Mesenchymal stem cell (in vitro differentiated cells and primary cell): ENCODE measurements at regions not wholly inside any gene's neighbourhood (a gene's known extent, or its start where the extent isn't known, plus 50 kb on each side); places are given as distances from the start of the nearest gene placed in this dataset.

ENCODE experiments used
- DNase-seq: peaks from one replicate; pipeline ENCODE4 v3.0.0-alpha.2; 2013
- H2AFZ ChIP-seq: one replicate; pipeline ENCODE4 v1.6.1; 2013; ENCODE audit warnings: low read depth, mild to moderate bottlenecking, control low read depth, inconsistent platforms, low read length, moderate library complexity
- H2AK5ac ChIP-seq: 2 replicates; pipeline ENCODE4 v1.6.1; 2013; ENCODE audit warnings: low read length, moderate library complexity, mild to moderate bottlenecking, inconsistent platforms; ENCODE audit not compliant: severe bottlenecking
- H2BK120ac ChIP-seq: one replicate; pipeline ENCODE4 v1.6.1; 2013; ENCODE audit warnings: low read depth, mild to moderate bottlenecking, inconsistent platforms, low read length, moderate library complexity
- H2BK12ac ChIP-seq, 2 experiments: one replicate each; pipeline ENCODE4 v1.6.1; 2013; ENCODE audit warnings: inconsistent platforms in 2 of 2, low read length in 2 of 2, mild to moderate bottlenecking in 2 of 2, moderate library complexity in 2 of 2, control low read depth in 1 of 2
- H2BK15ac ChIP-seq: one replicate; pipeline ENCODE4 v1.6.1; 2013; ENCODE audit warnings: mild to moderate bottlenecking, low read depth, inconsistent platforms; ENCODE audit not compliant: poor library complexity, severe bottlenecking
- H2BK5ac ChIP-seq: 2 replicates; pipeline ENCODE4 v1.6.1; 2013; ENCODE audit warnings: low read depth, mild to moderate bottlenecking, low read length, control low read depth, inconsistent platforms; ENCODE audit not compliant: poor library complexity, severe bottlenecking
- H3K14ac ChIP-seq, 2 experiments: one replicate each; pipeline ENCODE4 v1.6.1; 2013; ENCODE audit warnings: inconsistent platforms in 2 of 2, low read length in 2 of 2, control low read depth in 1 of 2, mild to moderate bottlenecking in 1 of 2, moderate library complexity in 1 of 2
- H3K18ac ChIP-seq, 2 experiments: one replicate each; pipeline ENCODE4 v1.6.1; 2013; ENCODE audit warnings: inconsistent platforms in 2 of 2, low read length in 2 of 2, control low read depth in 1 of 2, low read depth in 1 of 2, mild to moderate bottlenecking in 1 of 2
- H3K23ac ChIP-seq, 2 experiments: one replicate each; pipeline ENCODE4 v1.6.1; 2013; ENCODE audit warnings: inconsistent platforms in 2 of 2, low read length in 2 of 2, mild to moderate bottlenecking in 2 of 2, moderate library complexity in 2 of 2, control low read depth in 1 of 2
- H3K27ac ChIP-seq: 2 replicates; pipeline ENCODE4 v1.5.1; 2013; ENCODE audit warnings: mild to moderate bottlenecking, moderate library complexity, low read length, control low read depth, inconsistent platforms; ENCODE audit not compliant: poor library complexity, severe bottlenecking
- H3K27me3 ChIP-seq, 2 experiments: 2 replicates each; pipeline versions ENCODE4 v1.6.1 to v1.7.0; 2013; ENCODE audit warnings: low read length in 2 of 2, mild to moderate bottlenecking in 2 of 2, moderate library complexity in 2 of 2, control low read depth in 1 of 2, inconsistent platforms in 1 of 2; ENCODE audit not compliant: control insufficient read depth in 1 of 2, insufficient read depth in 1 of 2
- H3K36me3 ChIP-seq, 2 experiments: 2 replicates each; pipeline versions ENCODE4 v1.6.1 to v1.7.0; 2013; ENCODE audit warnings: low read length in 2 of 2, control low read depth in 1 of 2, inconsistent platforms in 1 of 2, low read depth in 1 of 2, mild to moderate bottlenecking in 1 of 2; ENCODE audit not compliant: insufficient read depth in 2 of 2, control insufficient read depth in 1 of 2
- H3K4ac ChIP-seq, 2 experiments: one replicate each; pipeline ENCODE4 v1.6.1; 2013; ENCODE audit warnings: inconsistent platforms in 2 of 2, low read length in 2 of 2, mild to moderate bottlenecking in 2 of 2, moderate library complexity in 2 of 2, control low read depth in 1 of 2, low read depth in 1 of 2
- H3K4me1 ChIP-seq: 2 replicates; pipeline ENCODE4 v1.6.1; 2013; ENCODE audit warnings: low read depth, low read length, control low read depth; ENCODE audit not compliant: control insufficient read depth, insufficient read depth
- H3K4me2 ChIP-seq: 2 replicates; pipeline ENCODE4 v1.6.1; 2013; ENCODE audit warnings: low read length, mild to moderate bottlenecking, inconsistent platforms; ENCODE audit not compliant: poor library complexity, severe bottlenecking
- H3K4me3 ChIP-seq, 2 experiments: 2 replicates each; pipeline versions ENCODE4 v1.5.1 to v1.7.0; 2013; ENCODE audit warnings: low read length in 2 of 2, mild to moderate bottlenecking in 2 of 2, control low read depth in 1 of 2, low read depth in 1 of 2; ENCODE audit not compliant: insufficient read depth in 1 of 2
- H3K79me1 ChIP-seq: replicated peaks from 2 replicates; pipeline ENCODE4 v1.6.1; 2013; ENCODE audit warnings: mild to moderate bottlenecking, control low read depth, low read length, inconsistent platforms; ENCODE audit not compliant: poor library complexity, severe bottlenecking
- H3K9ac ChIP-seq: 2 replicates; pipeline ENCODE4 v1.7.0; 2013; ENCODE audit warnings: mild to moderate bottlenecking, low read length, moderate library complexity
- H3K9me3 ChIP-seq: 2 replicates; pipeline ENCODE4 v1.7.0; 2013; ENCODE audit warnings: mild to moderate bottlenecking, low read length; ENCODE audit not compliant: control insufficient read depth
- H4K8ac ChIP-seq: one replicate; pipeline ENCODE4 v1.6.1; 2013; ENCODE audit warnings: inconsistent platforms, mild to moderate bottlenecking, low read length, moderate library complexity
- H4K91ac ChIP-seq: one replicate; pipeline ENCODE4 v1.6.1; 2013; ENCODE audit warnings: mild to moderate bottlenecking, low read length, inconsistent platforms
- WGBS: methylation state at CpG from one replicate; pipeline ENCODE4 v1.1.7; 2013; ENCODE audit warnings: mixed read lengths; 5-methylcytosine and 5-hydroxymethylcytosine counted together

- Histone ChIP-seq H3K23ac (no peak overlapping the region), H3K4me2 (peak overlapping the region; percentile 16), H2BK12ac (no peak overlapping the region), H3K14ac (no peak overlapping the region), H2BK5ac (no peak overlapping the region), H4K91ac (peak overlapping the region; percentile 61), H3K4ac (no peak overlapping the region), H3K27ac (no peak overlapping the region), H3K4me3 (no peak overlapping the region), H2AK5ac (no peak overlapping the region), H3K36me3 (no peaks in the 10 kb centered on the region), H3K4me1 (no peaks in the 10 kb centered on the region), H2BK15ac (no peak overlapping the region), H3K27me3 (peaks cover 0 to 7% of the 10 kb centered on the region in 2 experiments), H3K9ac (no peak overlapping the region), H2AFZ (no peak overlapping the region), H2BK120ac (no peak overlapping the region), H3K79me1 (no peaks in the 10 kb centered on the region), H4K8ac (no peak overlapping the region), H3K18ac (no peak overlapping the region), H3K9me3 (peaks cover 55% of the 10 kb centered on the region)
- no peak for DNase-seq
- 89% methylated on average over 1 of the region's 1 CpG for WGBS
Measured at GRCh38 chr2:240269886-240270285, 129.4 kb upstream of the OTOS start.

GRCh38 chr2:240271716-240272341, 131.4 kb upstream of the OTOS start:
- Histone ChIP-seq H2BK15ac (no peak overlapping the region), H3K18ac (no peak overlapping the region), H3K36me3 (no peaks in the 10 kb centered on the region), H4K8ac (no peak overlapping the region), H3K79me1 (no peaks in the 10 kb centered on the region), H3K27me3 (peaks cover 0 to 22% of the 10 kb centered on the region in 2 experiments), H3K9me3 (peaks cover 58% of the 10 kb centered on the region), H2AK5ac (no peak overlapping the region), H3K23ac (no peak overlapping the region), H2AFZ (no peak overlapping the region), H3K27ac (no peak overlapping the region), H2BK12ac (no peak overlapping the region), H3K4ac (no peak overlapping the region), H3K4me2 (no peak overlapping the region), H2BK120ac (no peak overlapping the region), H3K4me3 (no peak overlapping the region), H2BK5ac (no peak overlapping the region), H3K4me1 (no peaks in the 10 kb centered on the region), H4K91ac (no peak overlapping the region), H3K14ac (no peak overlapping the region), H3K9ac (no peak overlapping the region)
- WGBS, result 50% methylated on average over 2 of the region's 4 CpGs
- no peak for DNase-seq

- Histone ChIP-seq H3K4me2 (no peak overlapping the region), H3K4me3 (no peak overlapping the region), H2AK5ac (no peak overlapping the region), H2BK5ac (no peak overlapping the region), H4K91ac (no peak overlapping the region), H3K23ac (no peak overlapping the region), H3K4ac (no peak overlapping the region), H3K9ac (no peak overlapping the region), H3K79me1 (no peaks in the 10 kb centered on the region), H3K4me1 (no peaks in the 10 kb centered on the region), H2BK120ac (no peak overlapping the region), H3K27me3 (peaks cover 0 to 33% of the 10 kb centered on the region in 2 experiments), H2BK12ac (no peak overlapping the region), H2BK15ac (no peak overlapping the region), H3K14ac (no peak overlapping the region), H3K27ac (no peak overlapping the region), H3K9me3 (peaks cover 37% of the 10 kb centered on the region), H3K36me3 (no peaks in the 10 kb centered on the region), H4K8ac (no peak overlapping the region), H2AFZ (no peak overlapping the region), H3K18ac (no peak overlapping the region)
- DNase-seq, result no peak
- WGBS, result 63% methylated on average over 1 of the region's 2 CpGs
Measured at GRCh38 chr2:240275386-240275785, 134.9 kb upstream of the OTOS start.

GRCh38 chr2:240277073-240277806, 136.8 kb upstream of the OTOS start:
- no peaks in the 10 kb centered on the region for H3K4me1 ChIP-seq
- no peak overlapping the region for H3K4me2 ChIP-seq
- WGBS, result 74% methylated on average over 8 of the region's 8 CpGs
- H2AK5ac ChIP-seq, result no peak overlapping the region
- DNase-seq, result peak; percentile 34
- H3K14ac ChIP-seq, result no peak overlapping the region
- H3K23ac ChIP-seq, result no peak overlapping the region
- no peak overlapping the region for H2BK120ac ChIP-seq
- no peak overlapping the region for H4K8ac ChIP-seq
- no peak overlapping the region for H2BK12ac ChIP-seq
- H2BK15ac ChIP-seq, result no peak overlapping the region
- H2AFZ ChIP-seq, result no peak overlapping the region
- H3K4me3 ChIP-seq, result no peak overlapping the region
- no peak overlapping the region for H3K27ac ChIP-seq
- no peak overlapping the region for H3K4ac ChIP-seq
- no peak overlapping the region for H3K18ac ChIP-seq
- no peaks in the 10 kb centered on the region for H3K79me1 ChIP-seq
- H2BK5ac ChIP-seq, result no peak overlapping the region
- peaks cover 0 to 33% of the 10 kb centered on the region in 2 experiments for H3K27me3 ChIP-seq
- H3K36me3 ChIP-seq, result no peaks in the 10 kb centered on the region
- H4K91ac ChIP-seq, result no peak overlapping the region
- peaks cover 26% of the 10 kb centered on the region for H3K9me3 ChIP-seq
- H3K9ac ChIP-seq, result no peak overlapping the region
